ENCODE measurements at regions not wholly inside any gene's neighbourhood (a gene's known extent, or its start where the extent isn't known, plus 50 kb on each side); places are given as distances from the start of the nearest gene placed in this dataset.

- H3K9me3 Mint-ChIP-seq, result peaks cover 99% of the 10 kb centered on the region
- ATAC-seq (no peak), DNase-seq (ENCODE audit: low spot score) (no peak)
- H3K36me3 Mint-ChIP-seq (ENCODE audit: low read depth), result peaks cover 39% of the 10 kb centered on the region
- H3K9me2 ChIP-seq (ENCODE audit: insufficient read depth), result no peaks in the 10 kb centered on the region
- no peak overlapping the region for H2AFZ ChIP-seq
- TF ChIP-seq CREB1 (CRISPR knock-in tag; IDR thresholded peaks at IDR 0.05; ENCODE audit: low read depth) (no peak), ZNF114 (CRISPR knock-in tag; IDR thresholded peaks at IDR 0.05) (no peak), REST (IDR thresholded peaks at IDR 0.05; ENCODE audit: unreplicated experiment) (no peak), EZH2 (IDR thresholded peaks at IDR 0.05; ENCODE audit: low read depth, unreplicated experiment) (no peak)
- no peaks in the 10 kb centered on the region for H3K27me3 ChIP-seq (ENCODE audit: insufficient read depth)
- peaks cover 9% of the 10 kb centered on the region for H3K27me3 Mint-ChIP-seq (ENCODE audit: insufficient read depth, low read depth, poor library complexity)
- no peaks in the 10 kb centered on the region for H3K4me1 ChIP-seq (ENCODE audit: insufficient read depth)
- H3K36me3 ChIP-seq (ENCODE audit: insufficient read depth), result peaks cover 9% of the 10 kb centered on the region; the same call in 1 of the 2 replicates
- H3K27ac ChIP-seq (ENCODE audit: low read depth), result no peak overlapping the region
- H3K4me2 ChIP-seq, result no peak overlapping the region
- no peaks in the 10 kb centered on the region for H3K4me1 Mint-ChIP-seq
- no peaks in the 10 kb centered on the region for H3K79me2 ChIP-seq (replicated peaks; ENCODE audit: insufficient read depth)
- H3K4me3 ChIP-seq, result no peak overlapping the region
- H3F3A ChIP-seq (replicated peaks; ENCODE audit: low read depth), result no peaks in the 10 kb centered on the region
- H3K4me3 Mint-ChIP-seq, result no peak overlapping the region
- no peak overlapping the region for H3K27ac Mint-ChIP-seq
- H4K20me1 ChIP-seq (replicated peaks; ENCODE audit: insufficient read depth), result no peaks in the 10 kb centered on the region
Observed at GRCh38 chr10:130606001-130606405, 469.8 kb downstream of the GLRX3 start.

GRCh38 chr10:130607366-130607765 lies 471.2 kb downstream of the GLRX3 start:
- Histone ChIP-seq H3K27me3 (ENCODE audit: insufficient read depth) (no peaks in the 10 kb centered on the region), H3K36me3 (ENCODE audit: insufficient read depth) (0 out of 2 replicates have a peak, but pooled peaks cover 8% of the 10 kb centered on the region), H3K4me1 (ENCODE audit: insufficient read depth) (no peaks in the 10 kb centered on the region), H2AFZ (no peak overlapping the region), H3K79me2 (replicated peaks; ENCODE audit: insufficient read depth) (no peaks in the 10 kb centered on the region), H3K9me2 (ENCODE audit: insufficient read depth) (no peaks in the 10 kb centered on the region), H3K27ac (ENCODE audit: low read depth) (no peak overlapping the region), H4K20me1 (replicated peaks; ENCODE audit: insufficient read depth) (no peaks in the 10 kb centered on the region), H3K4me2 (no peak overlapping the region), H3K4me3 (no peak overlapping the region), H3F3A (replicated peaks; ENCODE audit: low read depth) (no peaks in the 10 kb centered on the region)
- ATAC-seq (no peak), DNase-seq (ENCODE audit: low spot score) (no peak)
- Mint-ChIP-seq H3K27ac (no peak overlapping the region), H3K36me3 (ENCODE audit: low read depth) (peaks cover 44% of the 10 kb centered on the region), H3K4me3 (no peak overlapping the region), H3K9me3 (peaks cover 98% of the 10 kb centered on the region), H3K27me3 (ENCODE audit: insufficient read depth, low read depth, poor library complexity) (peaks cover 11% of the 10 kb centered on the region), H3K4me1 (no peaks in the 10 kb centered on the region)
- TF ChIP-seq POLR2AphosphoS5 (IDR thresholded peaks at IDR 0.05; ENCODE audit: low read depth) (no peak), ZNF462 (CRISPR knock-in tag; IDR thresholded peaks at IDR 0.05) (no peak), EZH2 (IDR thresholded peaks at IDR 0.05; ENCODE audit: low read depth, unreplicated experiment) (no peak), JUNB (IDR thresholded peaks at IDR 0.05; ENCODE audit: unreplicated experiment) (no peak), CREB1 (CRISPR knock-in tag; IDR thresholded peaks at IDR 0.05; ENCODE audit: low read depth) (no peak), EZH2phosphoT487 (IDR thresholded peaks at IDR 0.05; ENCODE audit: unreplicated experiment) (no peak), ZNF114 (CRISPR knock-in tag; IDR thresholded peaks at IDR 0.05) (no peak), CTCF (conservative IDR thresholded peaks at IDR 0.05; ENCODE audit: low read depth in 2 of 2) (no peak)

Measured in GM23338 (cell line).